ENCODE measurements at regions not wholly inside any gene's neighbourhood (a gene's known extent, or its start where the extent isn't known, plus 50 kb on each side); places are given as distances from the start of the nearest gene placed in this dataset.

GRCh38 chr11:119545978-119546915, 123.3 kb upstream of the THY1 start:
- no peak for DNase-seq

- no peak for DNase-seq
Measured at GRCh38 chr11:119540370-119541125, 117.6 kb upstream of the THY1 start.

- no peak for DNase-seq
Measured at GRCh38 chr11:119539583-119539982, 116.6 kb upstream of the THY1 start.

GRCh38 chr11:119538753-119539152, 115.8 kb upstream of the THY1 start:
- no peak for DNase-seq

- no peak for DNase-seq
Measured at GRCh38 chr11:119537306-119538253, 114.6 kb upstream of the THY1 start.

GRCh38 chr11:119536801-119537200, 113.8 kb upstream of the THY1 start:
- no peak for DNase-seq

- DNase-seq = peak; percentile 25
Measured at GRCh38 chr11:119533921-119534736, 111.2 kb upstream of the THY1 start.

GRCh38 chr11:119533462-119533861, 110.5 kb upstream of the THY1 start:
- DNase-seq = no peak

GRCh38 chr11:119532551-119532950, 109.6 kb upstream of the THY1 start:
- DNase-seq = no peak

- DNase-seq = no peak
Measured at GRCh38 chr11:119531623-119532022, 108.7 kb upstream of the THY1 start.

- no peak for DNase-seq
Measured at GRCh38 chr11:119531056-119531455, 108.1 kb upstream of the THY1 start.

GRCh38 chr11:119530509-119530908, 107.5 kb upstream of the THY1 start:
- no peak for DNase-seq

GRCh38 chr11:119529936-119530335, 107.0 kb upstream of the THY1 start:
- no peak for DNase-seq

GRCh38 chr11:119529063-119529845, 106.3 kb upstream of the THY1 start:
- no peak for DNase-seq

- DNase-seq = no peak
Measured at GRCh38 chr11:119525867-119526196, 102.9 kb upstream of the THY1 start.

GRCh38 chr11:119525180-119525866, 102.4 kb upstream of the THY1 start:
- DNase-seq = no peak

GRCh38 chr11:119523539-119524157, 100.7 kb upstream of the THY1 start:
- DNase-seq = no peak

- DNase-seq = no peak
Measured at GRCh38 chr11:119522609-119523008, 99.6 kb upstream of the THY1 start.

GRCh38 chr11:119521551-119521950, 98.6 kb upstream of the THY1 start:
- no peak for DNase-seq

- DNase-seq = no peak
Measured at GRCh38 chr11:119520966-119521365, 98.0 kb upstream of the THY1 start.

Data from effector CD4-positive, alpha-beta T cell (primary cell).